A673 (cell line): ENCODE measurements at regions not wholly inside any gene's neighbourhood (a gene's known extent, or its start where the extent isn't known, plus 50 kb on each side); places are given as distances from the start of the nearest gene placed in this dataset.

Experiments used
- BruUV-seq: library from RNA; stranded (reverse); fragments of 400-500 nt; replicated peaks from 2 replicates; lab custom pipeline; 2021; lab: Mats Ljungman, UMichigan
- CTCF ChIA-PET: fragments of 300-600 bp; sonication (Branson Sonifier 250); formaldehyde crosslinking; loops from one replicate; lab custom pipeline; 2022; ENCODE audit warnings: antibody characterized with exemption; lab: Charles Lee
- POLR2A ChIA-PET: fragments of 300-600 bp; sonication (Branson Sonifier 250); formaldehyde crosslinking; loops from one replicate; lab custom pipeline; 2022; ENCODE audit warnings: antibody characterized with exemption; ENCODE audit not compliant: low non-redundant PET; lab: Charles Lee
- DNase-seq: peaks from one replicate; pipeline ENCODE4 v3.0.0-alpha.2; 2015; ENCODE audit warnings: low spot score
- H3K27ac ChIP-seq: fragments of 200-600 bp; sonication (generic); 2 replicates; pipeline ENCODE4 v1.5.1; 2016; ENCODE audit warnings: mixed run types, low read depth, mild to moderate bottlenecking, mixed read lengths, antibody characterized with exemption, low read length; ENCODE audit not compliant: poor library complexity, severe bottlenecking
- H3K27me3 ChIP-seq: fragments of 200-600 bp; sonication (generic); replicated peaks from 2 replicates; pipeline ENCODE4 v1.6.1; 2017; ENCODE audit warnings: mixed run types, low read depth, mild to moderate bottlenecking, mixed read lengths, antibody characterized with exemption, low read length; ENCODE audit not compliant: insufficient read depth, poor library complexity
- H3K36me3 ChIP-seq: fragments of 200-600 bp; sonication (generic); 2 replicates; pipeline ENCODE4 v1.6.1; 2016; ENCODE audit warnings: mixed run types, mild to moderate bottlenecking, mixed read lengths, antibody characterized with exemption, low read length; ENCODE audit not compliant: insufficient read depth, poor library complexity, severe bottlenecking
- H3K4me1 ChIP-seq: fragments of 200-600 bp; sonication (generic); 2 replicates; pipeline ENCODE4 v1.6.1; 2017; ENCODE audit warnings: mixed run types, mild to moderate bottlenecking, mixed read lengths, antibody characterized with exemption, low read length; ENCODE audit not compliant: insufficient read depth, poor library complexity, severe bottlenecking
- H3K4me3 ChIP-seq: fragments of 200-600 bp; sonication (generic); 2 replicates; pipeline ENCODE4 v1.5.1; 2016; ENCODE audit warnings: low read depth, mixed run types, mild to moderate bottlenecking, mixed read lengths, low read length; ENCODE audit not compliant: poor library complexity, severe bottlenecking
- H3K9me3 ChIP-seq: fragments of 200-600 bp; sonication (generic); 2 replicates; pipeline ENCODE4 v1.6.1; 2016; ENCODE audit warnings: mixed run types, low read depth, mild to moderate bottlenecking, mixed read lengths, antibody characterized with exemption, low read length; ENCODE audit not compliant: poor library complexity, severe bottlenecking
- CTCF ChIP-seq: fragments of 300-800, 200-600 bp; sonication (generic); conservative IDR thresholded peaks from 2 replicates; pipeline ENCODE4 v1.5.1; 2017; ENCODE audit warnings: low read depth, mild to moderate bottlenecking, antibody characterized with exemption, low read length, moderate library complexity, mixed read lengths
- EZH2 ChIP-seq: fragments of 200-600 bp; sonication (generic); IDR thresholded peaks from 2 replicates; pipeline ENCODE4 v1.6.1; 2017; ENCODE audit warnings: borderline replicate concordance, low read depth, mild to moderate bottlenecking, mixed read lengths, antibody characterized with exemption, low read length; ENCODE audit not compliant: poor library complexity, severe bottlenecking
- intact Hi-C: fragments of 100-400 bp; cut with micrococcal nuclease; formaldehyde crosslinking; loops from one replicate; pipeline ENCODE4 v1.10.0; 2022; ENCODE audit not compliant: unreplicated experiment

GRCh38 chr15:69731081-69731330 is 278.4 kb downstream of the RPLP1 start:
- H3K36me3 ChIP-seq, result no peaks in the 10 kb centered on the region
- no peak overlapping the region for H3K27ac ChIP-seq
- no peaks in the 10 kb centered on the region for H3K9me3 ChIP-seq
- DNase-seq, result no peak
- TF ChIP-seq EZH2, result no peak
- TF ChIP-seq CTCF, result no peak
- ChIA-PET CTCF (no interaction called here), POLR2A (no interaction called here)
- no peaks in the 10 kb centered on the region for H3K27me3 ChIP-seq
- intact Hi-C loops, result loop anchor here (10.0 kb wide), 1 partner anchor 734 kb away; no protein-coding TSS in a partner anchor
- BruUV-seq, result no TSS peak
- H3K4me3 ChIP-seq, result no peak overlapping the region
- peaks cover 21% of the 10 kb centered on the region for H3K4me1 ChIP-seq

DNA sequence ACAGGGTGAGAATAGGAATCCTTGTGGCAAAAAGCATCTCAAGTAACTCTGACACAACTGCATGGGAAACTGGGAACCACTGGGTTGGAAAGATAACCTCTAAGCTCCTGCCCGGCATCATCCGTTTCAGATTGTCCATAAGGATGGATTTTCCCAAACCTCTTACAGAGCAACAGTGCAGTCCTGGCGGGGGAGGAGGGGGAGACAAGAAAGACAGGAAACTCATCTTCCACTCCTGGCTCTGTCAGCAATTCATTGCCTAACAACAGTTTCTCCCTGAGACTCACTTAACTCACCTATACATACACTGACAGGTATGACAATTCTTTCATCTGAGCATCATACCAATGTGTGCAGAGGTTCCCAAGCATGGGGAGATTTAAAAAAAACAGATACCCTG is 279.0 kb downstream of the RPLP1 start:
- DNase-seq, result no peak
- POLR2A ChIA-PET, result no interaction called here
- CTCF ChIA-PET, result no interaction called here
- intact Hi-C loops, result loop anchor here (10.0 kb wide), 1 partner anchor 733 kb away; no protein-coding TSS in a partner anchor
- H3K4me1 ChIP-seq, result peaks cover 21% of the 10 kb centered on the region
- no peaks in the 10 kb centered on the region for H3K27me3 ChIP-seq
- TF ChIP-seq CTCF (no peak), EZH2 (no peak)
- no peak overlapping the region for H3K4me3 ChIP-seq
- no peak overlapping the region for H3K27ac ChIP-seq
- H3K36me3 ChIP-seq, result no peaks in the 10 kb centered on the region
- no peaks in the 10 kb centered on the region for H3K9me3 ChIP-seq
- BruUV-seq, result no TSS peak

DNA sequence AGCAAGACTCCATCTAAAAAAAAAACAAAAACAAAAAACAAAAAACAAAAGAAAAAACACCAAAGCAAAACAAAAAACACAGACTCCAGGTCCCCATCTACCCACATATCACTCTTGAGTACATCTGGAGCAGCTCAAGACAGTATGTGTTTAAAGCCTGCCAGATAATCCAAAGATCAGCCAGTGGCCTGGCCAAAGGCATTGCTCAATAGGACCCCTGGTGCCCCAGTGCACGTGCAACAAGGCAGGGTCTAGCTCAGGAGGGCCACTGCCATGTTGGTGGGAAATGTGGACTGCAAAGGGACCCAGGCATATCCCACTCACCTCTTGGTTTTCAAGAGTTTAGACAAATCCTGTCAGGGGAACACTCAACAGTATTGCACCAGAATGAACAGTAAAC is 279.5 kb downstream of the RPLP1 start:
- BruUV-seq, result no TSS peak
- no peak for TF ChIP-seq EZH2
- no peak for TF ChIP-seq CTCF

More for the DNA sequence above, 279.5 kb downstream of the RPLP1 start:
- no peaks in the 10 kb centered on the region for H3K36me3 ChIP-seq
- no peaks in the 10 kb centered on the region for H3K9me3 ChIP-seq
- no peak for DNase-seq
- peaks cover 21% of the 10 kb centered on the region for H3K4me1 ChIP-seq
- H3K27me3 ChIP-seq, result no peaks in the 10 kb centered on the region
- ChIA-PET CTCF (no interaction called here), POLR2A (no interaction called here)
- intact Hi-C loops, result loop anchor here (10.0 kb wide), 1 partner anchor 733 kb away; no protein-coding TSS in a partner anchor
- H3K27ac ChIP-seq, result no peak overlapping the region
- H3K4me3 ChIP-seq, result no peak overlapping the region
